DOHH2 (cell line): ENCODE measurements at regions not wholly inside any gene's neighbourhood (a gene's known extent, or its start where the extent isn't known, plus 50 kb on each side); places are given as distances from the start of the nearest gene placed in this dataset.

ENCODE experiments used
- CTCF ChIP-seq: fragments of 200-600 bp; sonication (generic); IDR thresholded peaks from one replicate; pipeline ENCODE4 v1.5.1; 2014; ENCODE audit warnings: antibody characterized with exemption, mild to moderate bottlenecking, low read depth, low read length; ENCODE audit not compliant: poor library complexity, severe bottlenecking
- EZH2phosphoT487 ChIP-seq: fragments of 200-600 bp; sonication (generic); IDR thresholded peaks from 2 replicates; pipeline ENCODE4 v1.6.1; 2017; ENCODE audit warnings: borderline replicate concordance, mild to moderate bottlenecking, antibody characterized with exemption, low read length, moderate library complexity, mixed read lengths

GRCh38 chr3:34198309-34198708, 399.9 kb downstream of the PDCD6IP start:
- TF ChIP-seq CTCF = no peak
- no peak for TF ChIP-seq EZH2phosphoT487
